ENCODE measurements at regions not wholly inside any gene's neighbourhood (a gene's known extent, or its start where the extent isn't known, plus 50 kb on each side); places are given as distances from the start of the nearest gene placed in this dataset.

DNA sequence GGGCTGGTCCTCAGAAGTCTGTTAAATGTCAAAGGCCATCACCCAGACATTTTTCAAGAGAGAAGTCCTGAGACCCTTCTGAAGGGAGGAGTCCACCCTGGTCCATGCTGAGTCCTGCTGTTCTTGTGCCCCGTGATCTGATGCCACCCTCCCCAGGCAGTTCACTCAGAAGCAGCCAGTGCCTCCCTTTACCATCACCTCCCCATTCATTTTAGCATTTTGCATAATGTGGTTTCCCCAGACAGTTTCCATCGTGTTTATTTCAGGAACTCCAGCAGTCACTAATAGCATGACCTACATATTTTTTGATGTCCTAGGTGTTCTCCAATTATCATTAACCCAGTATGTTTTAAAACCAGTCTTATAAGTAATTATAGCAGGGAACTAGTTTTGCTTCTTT, 353.0 kb upstream of the CDH5 start:
- DNase-seq (ENCODE audit: low spot score): no peak

DNA sequence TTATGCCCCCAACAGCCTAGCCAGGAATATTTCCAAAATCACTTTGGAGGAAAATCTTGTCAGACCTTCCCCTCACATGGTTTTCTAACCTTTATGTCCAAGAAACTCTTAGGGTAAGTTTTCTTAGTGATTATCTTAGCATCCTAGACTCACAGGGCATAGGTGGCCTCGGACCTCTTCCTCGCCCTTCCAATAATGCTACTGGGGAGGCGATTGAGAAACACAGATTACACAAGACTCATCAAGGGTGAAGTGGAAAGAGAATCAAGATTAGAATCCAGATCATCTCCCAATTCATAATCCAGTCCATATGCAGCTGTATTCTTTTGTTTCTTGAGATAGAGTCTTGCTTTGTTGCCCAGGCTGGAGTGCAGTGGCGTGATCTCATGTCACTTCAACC, 358.4 kb upstream of the CDH5 start:
- no peak for DNase-seq (ENCODE audit: low spot score)

DNA sequence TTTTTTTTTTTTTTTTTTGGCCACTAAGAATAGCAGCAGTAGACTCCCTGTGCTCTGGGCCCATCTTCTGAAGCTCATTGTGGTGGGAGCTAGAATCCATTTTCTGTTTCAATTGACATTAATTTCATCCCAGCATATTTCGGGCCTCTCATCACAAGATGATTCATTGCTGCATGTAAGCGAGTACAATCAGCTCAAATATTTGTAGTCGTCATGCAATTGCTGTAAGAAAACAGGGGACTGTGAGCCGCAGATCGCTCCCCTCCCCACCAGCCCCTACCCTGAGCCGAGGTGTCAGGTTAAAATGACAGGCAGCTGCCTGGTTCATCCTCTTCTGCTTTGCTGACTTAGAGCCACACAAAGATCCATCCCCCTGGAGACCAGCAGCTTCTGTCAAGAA, 358.8 kb upstream of the CDH5 start:
- no peak for DNase-seq (ENCODE audit: low spot score)

DNA sequence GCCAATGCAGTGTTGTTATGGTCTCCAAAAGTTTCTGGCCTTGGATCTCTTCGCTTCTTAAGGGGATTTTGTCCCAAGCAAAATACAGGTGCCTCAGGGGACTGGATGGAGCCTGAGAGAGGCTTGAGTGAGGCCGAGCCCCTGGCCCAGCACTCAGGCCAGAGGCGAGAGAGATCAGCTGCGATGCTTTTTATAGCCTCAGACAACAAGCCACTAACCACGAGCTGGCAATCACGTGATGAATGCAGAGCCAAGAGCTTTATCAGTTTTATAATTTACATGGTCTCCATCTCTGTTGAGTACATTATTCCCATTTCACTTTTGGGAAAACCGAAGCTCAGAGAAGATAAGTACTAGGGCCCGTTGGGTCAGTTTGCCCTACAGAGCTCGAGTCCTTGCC, 360.0 kb upstream of the CDH5 start:
- no peak for DNase-seq (ENCODE audit: low spot score)

DNA sequence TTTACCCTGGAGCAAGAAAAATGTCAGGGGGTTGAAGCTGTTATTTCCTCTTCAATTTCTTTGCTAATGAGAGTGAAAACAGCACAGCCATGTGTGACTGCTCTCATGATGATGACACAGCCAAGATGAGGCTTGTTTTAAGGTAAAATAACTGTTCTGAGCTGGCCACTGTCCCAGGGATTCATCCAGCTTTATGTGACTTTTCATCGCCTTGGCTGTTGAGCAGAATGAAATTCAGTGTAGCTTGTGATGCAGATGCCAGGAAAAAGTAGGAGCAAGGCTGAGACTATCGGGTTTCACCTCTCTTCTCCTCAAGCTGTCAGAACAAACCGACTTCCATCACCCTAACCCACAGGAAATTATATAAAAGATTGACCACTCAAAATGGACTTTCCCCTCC, 361.8 kb upstream of the CDH5 start:
- DNase-seq (ENCODE audit: low spot score): no peak

DNA sequence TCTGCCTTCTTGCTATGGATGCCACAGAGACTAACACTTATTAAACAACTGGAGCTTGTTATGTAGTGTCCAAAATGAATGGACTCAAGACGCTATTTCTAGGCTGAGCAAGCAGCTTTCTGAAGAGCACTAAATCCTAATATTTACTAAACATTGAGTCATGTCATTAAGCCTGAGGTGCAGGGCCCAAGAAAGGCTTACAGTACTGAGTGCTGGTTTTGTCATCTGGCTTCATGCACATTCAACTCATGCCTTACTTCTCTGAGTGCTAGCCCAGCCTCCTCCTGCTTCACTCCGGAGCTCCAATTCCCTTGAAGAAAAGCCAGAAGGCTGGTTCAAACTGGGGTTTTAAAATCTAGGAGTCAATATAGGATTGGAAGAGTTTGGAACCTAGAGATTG, 363.3 kb upstream of the CDH5 start:
- no peak for DNase-seq (ENCODE audit: low spot score)

DNA sequence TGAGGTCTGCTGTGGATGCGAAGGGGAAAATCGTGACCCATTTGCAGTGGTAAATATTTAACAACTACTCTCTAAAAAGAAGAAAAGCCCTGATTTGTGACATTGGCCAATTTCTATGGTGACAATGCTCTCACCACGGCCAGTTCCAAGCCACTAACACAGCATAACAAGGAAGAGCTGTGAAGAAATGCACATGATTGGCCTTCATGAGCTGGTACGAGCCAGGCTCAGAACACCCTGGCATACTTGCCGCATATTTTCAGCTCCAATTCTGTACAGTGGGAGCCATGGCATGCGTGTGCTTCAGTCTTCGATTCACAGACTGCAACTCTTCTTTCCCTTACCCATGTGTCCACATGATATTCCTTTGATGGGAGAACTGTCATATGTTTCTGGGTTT, 363.9 kb upstream of the CDH5 start:
- DNase-seq (ENCODE audit: low spot score): no peak

DNA sequence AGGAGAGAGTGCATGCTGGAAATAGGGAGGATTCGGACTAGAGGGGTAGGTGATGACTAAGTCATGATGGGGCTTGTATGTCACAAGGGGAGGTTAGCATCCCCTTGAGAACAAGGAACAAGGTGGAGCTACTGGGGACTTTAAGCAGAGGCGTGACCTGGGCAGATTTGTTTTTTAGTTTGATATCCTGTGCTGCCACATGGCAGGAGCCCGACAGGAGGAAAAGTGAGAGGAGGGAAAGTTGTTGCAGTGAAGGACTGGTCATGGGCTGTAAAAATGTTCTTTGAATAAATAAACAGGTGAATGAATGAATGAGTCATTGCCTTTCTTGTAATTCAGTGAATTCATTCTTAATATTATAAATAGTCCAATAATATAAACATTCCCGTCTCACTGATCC, 365.1 kb upstream of the CDH5 start:
- no peak for DNase-seq (ENCODE audit: low spot score)

DNA sequence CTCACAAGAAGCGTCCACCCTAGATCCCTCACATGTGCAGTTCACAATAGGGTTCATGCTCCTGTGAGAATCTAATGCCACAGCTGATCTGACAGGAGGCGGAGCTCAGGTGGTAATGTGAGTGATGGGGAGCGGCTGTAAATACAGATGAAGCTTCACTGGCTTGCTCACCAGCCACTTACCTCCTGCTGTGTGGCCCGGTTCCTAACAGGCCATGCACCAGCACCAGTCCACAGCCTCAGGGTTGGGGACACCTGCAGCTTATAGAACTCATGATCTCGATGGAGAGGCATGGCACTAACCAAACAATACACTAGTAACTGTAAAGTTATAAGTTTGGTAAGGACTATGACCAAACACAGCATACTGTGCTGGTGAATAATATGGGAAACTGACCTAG, 368.0 kb upstream of the CDH5 start:
- no peak for DNase-seq (ENCODE audit: low spot score)

DNA sequence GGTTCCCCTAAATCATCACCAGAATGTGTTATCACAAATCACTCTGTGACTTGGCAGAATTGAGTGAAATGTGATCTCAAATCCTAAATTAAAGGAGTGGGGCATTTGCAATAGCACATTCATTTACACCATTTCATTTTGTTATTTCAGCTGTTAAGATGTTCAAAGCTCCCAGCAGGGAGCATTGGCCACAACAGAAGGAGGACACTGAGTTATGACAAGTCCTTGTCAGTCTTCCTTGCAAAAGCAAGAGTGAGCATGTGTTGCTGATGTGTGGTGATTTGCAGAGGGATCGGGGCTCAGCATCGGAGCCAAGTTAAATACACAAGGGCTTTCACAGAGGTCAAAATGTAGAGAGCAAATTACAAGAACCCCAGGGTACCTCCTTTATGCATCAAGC, 372.2 kb upstream of the CDH5 start:
- DNase-seq (ENCODE audit: low spot score): no peak

DNA sequence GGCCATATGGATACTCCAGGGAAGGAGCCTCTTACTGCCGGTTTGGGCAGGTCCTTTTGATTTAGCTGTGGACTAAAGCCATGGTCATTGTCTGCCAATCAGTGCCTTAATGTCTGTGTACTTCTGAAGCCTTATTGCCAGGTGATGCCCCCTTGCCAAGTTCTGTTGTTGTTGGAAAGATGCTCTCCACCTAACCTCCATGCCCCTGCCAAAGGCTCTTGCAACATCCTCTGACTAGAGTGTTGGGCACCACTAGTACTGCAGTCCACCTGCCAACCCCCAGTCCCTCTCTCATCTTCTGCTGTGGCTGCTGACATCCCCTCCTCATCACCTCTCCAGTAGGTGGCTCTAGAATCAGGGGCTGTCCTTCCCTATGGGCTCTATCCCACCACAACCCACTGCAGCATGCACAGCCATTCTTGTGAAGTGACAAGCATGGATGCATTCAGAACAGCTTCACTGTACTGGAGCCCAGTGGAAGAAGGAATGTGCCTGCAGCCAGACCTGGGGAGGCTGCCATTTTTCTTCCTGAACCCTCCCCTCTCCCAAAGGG, 375.3 kb upstream of the CDH5 start:
- no peak for DNase-seq (ENCODE audit: low spot score)

DNA sequence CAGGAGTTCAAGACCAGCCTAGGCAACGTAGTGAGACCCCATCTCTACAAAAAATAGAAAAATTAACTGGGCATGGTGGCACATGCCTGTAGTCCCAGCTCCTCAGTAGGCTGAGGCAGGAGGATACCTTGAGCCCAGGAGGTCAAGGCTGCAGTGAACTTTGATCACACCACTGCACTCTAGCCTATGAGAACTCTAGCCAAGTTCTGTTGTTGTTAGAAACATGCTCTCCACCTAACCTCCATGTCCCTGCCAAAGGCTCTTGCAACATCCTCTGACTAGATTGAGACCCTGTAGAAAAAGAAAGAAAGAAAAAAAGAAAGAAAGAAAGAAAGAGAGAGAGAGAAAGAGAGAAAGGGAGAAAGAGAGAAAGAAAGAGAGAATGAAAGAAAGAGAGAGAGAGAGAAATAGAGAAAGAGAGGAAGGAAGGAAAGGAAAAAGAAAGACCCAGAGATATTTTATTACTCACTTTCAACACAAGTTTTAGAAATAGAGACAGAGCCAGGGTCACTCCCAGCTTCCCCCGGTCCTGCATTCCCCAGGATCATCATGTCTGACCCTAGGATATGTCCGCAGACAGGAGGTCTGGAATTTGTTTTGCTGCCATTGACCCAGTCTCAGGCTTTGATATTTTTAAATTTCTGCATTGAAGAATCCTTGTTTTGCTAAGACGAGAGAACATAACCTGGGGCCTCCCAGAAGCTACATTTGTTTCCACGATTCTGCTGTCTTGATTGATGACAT, 376.5 kb upstream of the CDH5 start:
- no peak for DNase-seq (ENCODE audit: low spot score)

DNA sequence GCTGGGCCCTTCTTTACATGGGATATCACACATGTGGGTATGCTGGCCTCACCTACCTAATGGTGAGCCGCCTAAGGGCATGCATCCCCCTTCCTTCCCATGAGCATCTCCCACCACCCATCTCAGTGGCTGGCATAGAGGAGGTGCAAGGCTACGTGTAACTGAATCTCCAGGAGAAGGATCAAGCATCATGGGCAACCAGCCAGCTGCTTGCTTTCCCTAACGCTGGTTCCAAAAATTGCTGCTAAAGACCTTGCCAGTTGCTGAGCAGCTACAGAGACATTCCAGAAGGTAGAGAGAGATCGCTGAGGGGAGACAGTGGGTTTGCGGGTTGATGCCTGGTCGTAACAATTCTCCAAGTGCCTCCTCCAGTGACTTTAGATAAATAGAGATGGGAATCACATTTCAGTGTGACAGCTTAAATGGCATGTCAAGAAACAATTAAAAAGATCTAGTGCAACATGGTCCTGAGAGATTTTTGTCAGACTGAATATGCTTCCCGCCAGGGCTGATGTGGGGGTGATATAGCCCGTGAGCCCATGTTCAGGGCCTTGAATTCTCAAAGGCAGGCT, 378.4 kb upstream of the CDH5 start:
- DNase-seq (ENCODE audit: low spot score): no peak

DNA sequence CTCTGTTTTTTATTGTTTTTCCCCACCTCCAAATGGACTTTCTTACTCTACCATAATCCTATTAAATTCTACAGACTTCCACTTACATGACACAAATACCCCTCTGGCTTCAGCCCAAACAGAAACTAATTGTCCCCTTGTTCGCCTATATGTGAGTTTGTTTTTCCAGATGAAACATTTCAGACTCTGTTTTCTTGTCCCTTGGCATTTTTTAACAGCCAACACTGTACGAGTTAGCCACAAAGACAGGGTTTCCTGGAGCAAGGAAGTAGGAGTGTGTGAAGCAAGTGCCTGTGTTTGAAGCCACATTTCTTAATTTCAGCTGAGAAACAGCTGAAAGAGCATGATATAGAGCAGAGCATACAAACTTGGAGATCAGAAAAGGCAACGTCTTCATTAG, 382.2 kb upstream of the CDH5 start:
- DNase-seq (ENCODE audit: low spot score): no peak

DNA sequence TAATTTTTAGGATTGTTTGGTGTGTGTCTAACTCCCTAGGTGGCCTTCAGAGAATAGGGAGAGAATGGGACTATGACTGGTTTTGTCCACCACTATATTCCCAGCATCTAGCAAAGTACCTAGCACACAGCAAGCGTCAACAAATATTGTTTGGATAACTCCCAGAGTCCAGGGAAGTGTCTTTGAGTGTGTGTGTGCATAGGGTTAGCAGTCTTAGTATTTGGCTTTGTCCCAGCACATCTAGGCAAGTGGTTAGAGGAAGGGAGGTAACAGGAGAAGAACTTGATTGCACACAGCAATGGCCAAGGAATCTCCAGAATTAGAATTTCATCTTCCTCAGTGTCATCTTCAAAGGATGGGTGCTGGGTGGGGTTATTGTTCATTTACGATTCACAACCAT, 385.4 kb upstream of the CDH5 start:
- no peak for DNase-seq (ENCODE audit: low spot score)

DNA sequence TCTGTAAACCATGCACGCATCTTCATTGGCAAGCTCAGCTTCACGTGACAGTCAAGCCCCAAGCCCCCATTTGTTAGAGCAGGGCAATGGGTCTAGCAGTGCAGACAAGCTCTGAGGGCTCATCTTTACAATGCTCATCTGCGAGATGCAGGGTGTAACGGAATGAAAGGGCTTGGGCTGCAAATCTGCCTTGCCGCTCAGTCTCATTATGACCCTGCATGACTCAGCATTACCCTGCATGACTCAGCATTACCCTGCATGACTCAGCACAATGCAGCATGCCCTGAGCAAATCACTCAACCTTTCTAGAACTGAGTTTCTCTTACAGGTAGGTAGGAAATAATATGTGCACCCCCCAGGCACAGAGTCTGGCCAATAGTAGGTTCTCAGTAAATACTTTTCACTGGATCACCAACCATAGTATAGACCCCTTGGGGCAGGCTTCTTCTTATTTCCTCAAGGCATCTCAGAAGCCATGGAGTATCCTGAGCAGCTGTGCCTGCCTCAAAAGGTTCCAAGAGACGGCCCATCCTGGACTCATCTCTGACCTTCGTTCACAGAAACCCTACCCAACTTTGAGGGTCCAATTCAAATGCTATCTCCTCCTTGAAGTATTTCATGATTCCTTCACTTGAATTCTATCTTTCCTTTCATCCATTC, 391.3 kb upstream of the CDH5 start:
- no peak for DNase-seq (ENCODE audit: low spot score)

DNA sequence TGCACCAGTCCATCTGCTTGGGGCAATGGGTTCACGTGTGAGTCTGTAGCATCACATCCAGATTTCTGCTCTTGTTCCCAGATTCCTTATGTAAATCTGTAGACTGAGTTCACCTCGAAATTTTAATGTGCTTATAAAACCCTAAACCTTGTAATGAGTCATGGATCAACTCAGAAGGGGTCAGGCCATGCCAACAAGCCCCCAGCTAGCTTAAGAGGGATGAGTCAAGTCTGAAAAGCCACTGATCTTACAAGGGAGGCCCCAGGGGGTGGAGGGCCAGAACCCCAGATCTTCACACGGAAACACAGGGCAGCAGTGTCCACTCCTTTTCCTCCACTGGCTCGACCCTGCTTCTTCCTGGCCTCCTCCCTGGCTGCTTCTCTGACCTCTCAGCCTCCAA, 399.1 kb upstream of the CDH5 start:
- DNase-seq (ENCODE audit: low spot score): no peak

DNA sequence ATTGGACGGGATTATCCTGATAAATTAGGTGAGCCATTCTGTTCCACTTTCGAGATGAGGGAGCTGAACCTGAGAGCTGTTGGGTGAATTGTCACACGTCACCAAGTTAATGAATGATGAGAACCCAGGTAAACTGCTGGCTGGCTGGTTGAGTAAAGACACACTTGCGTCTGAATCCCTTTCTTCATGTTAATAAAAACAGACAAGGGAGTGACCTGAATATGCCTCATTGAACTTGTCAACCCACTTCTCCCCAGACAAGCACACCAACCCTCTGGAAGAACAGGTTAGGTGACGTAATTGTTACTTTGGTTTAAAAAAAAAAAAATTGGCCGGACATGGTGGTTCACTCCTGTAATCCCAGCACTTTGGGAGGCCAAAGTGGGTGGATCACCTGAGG, 400.9 kb upstream of the CDH5 start:
- no peak for DNase-seq (ENCODE audit: low spot score)

DNA sequence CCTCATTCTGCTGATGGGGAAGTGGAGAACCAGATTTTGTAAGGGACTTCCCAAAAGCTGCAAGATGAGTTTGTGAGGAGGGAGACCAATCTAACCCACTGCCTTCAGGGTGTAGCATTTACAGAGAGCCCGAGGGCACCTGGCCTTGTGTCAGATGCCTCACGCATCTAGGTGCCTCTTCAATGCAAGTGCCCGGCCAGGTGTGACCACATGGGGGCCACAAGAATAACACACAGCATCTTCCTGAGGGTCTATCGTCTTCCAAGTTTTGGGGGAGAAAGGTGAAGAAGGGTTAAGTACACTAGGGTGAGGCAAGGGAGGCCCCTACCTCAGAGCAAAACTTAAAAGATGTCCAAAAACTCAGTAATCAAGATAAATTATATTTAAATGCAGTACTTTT, 401.7 kb upstream of the CDH5 start:
- no peak for DNase-seq (ENCODE audit: low spot score)

DNA sequence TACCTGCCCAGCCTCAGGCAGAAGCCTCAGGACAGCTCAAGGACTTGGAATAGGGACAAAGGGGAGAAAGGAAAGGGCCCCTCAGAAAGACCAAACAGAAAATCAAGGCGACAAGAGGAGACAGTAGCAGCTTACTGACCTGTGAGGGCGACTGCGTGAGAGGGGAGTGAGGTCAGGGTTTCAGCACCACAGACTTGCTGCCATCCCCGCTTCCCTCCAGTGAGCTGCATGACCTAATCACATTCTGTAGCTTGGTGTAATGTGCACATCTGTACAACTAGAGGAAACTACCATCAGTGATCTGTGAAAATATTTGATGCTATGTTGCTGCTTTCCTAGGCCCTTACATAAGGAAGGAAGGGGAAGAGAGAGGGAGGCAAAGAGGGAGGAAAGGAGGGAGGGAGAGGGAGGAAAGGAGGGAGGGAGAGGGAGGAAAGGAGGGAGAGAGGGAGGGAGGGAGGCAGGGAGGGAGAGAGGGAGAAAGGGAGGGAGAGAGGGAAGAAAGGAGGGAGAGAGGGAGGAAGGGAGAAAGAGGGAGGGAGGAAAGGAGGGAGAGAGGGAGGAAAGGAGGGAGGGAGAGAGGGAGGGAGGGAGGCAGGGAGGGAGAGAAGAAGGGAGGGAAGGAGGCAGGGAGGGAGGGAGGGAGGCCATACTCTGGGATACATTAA, 404.9 kb upstream of the CDH5 start:
- DNase-seq (ENCODE audit: low spot score): no peak

DNA sequence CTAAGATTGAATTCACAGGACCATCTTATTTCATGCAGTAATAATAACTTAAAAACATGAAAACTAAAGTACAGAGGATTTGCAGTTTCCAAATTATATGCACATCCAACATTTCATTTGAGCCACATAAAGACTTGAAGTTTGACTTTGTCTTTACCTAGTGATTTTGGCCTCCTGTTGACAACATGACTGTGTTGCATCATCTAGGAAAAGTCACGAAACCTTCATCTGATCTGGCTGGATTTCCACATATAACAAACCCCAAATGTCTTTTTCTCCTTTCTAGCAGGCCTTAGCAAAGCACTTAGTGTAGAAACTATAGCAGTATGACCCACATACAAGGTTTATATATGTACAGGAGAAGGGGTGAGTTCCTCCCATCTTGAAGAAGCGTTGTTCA, 406.5 kb upstream of the CDH5 start:
- DNase-seq (ENCODE audit: low spot score): no peak

DNA sequence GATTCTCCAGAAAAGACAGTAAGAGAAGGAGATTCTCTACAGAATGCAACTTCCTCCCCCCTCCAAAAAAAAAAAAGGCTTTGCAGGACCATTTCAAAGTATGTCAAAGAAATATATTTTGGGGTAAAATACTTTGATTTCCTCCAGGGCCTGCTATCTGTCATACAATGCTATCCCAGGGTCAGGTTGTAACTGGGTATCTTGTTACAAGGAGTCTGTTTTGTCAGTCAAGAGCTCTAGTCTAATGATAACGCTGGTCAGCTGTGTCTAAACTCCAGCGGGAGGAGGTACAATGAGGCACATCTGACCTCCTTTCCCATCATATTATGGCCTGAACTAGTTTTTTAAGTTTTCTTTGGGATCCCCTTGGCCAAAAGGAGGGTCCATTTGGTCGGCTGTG, 408.4 kb upstream of the CDH5 start:
- no peak for DNase-seq (ENCODE audit: low spot score)

DNA sequence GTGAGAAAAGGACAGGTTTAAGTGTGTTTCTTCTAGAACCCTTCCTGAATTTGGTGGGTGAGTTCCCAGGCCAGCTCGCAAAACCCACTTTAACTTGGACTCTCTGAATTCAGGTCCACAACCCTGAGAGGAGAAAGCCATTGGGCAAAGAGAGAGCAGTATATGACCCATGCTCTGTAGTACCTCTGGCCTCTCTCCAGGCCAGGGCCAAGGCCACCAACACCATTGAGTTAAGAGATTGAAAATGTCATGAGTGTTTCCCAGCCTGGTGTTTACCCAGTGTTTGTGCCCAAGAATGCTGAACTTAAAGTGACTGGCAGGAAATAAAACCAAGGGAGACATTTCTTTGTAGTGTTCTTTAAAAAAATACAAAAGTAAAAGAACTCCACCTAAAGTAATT, 410.4 kb upstream of the CDH5 start:
- no peak for DNase-seq (ENCODE audit: low spot score)
